ENCODE measurements at regions not wholly inside any gene's neighbourhood (a gene's known extent, or its start where the extent isn't known, plus 50 kb on each side); places are given as distances from the start of the nearest gene placed in this dataset.

- TF ChIP-seq CTCF (IDR thresholded peaks at IDR 0.05) (no peak), POLR2A (IDR thresholded peaks at IDR 0.05) (no peak), POLR2AphosphoS5 (IDR thresholded peaks at IDR 0.05) (no peak)
Observed at GRCh38 chr10:47104786-47105385, 193.7 kb downstream of the PTPN20 start.
